HL-60/S4 (cell line): ENCODE measurements at regions not wholly inside any gene's neighbourhood (a gene's known extent, or its start where the extent isn't known, plus 50 kb on each side); places are given as distances from the start of the nearest gene placed in this dataset.
"Not testable (repeated sequence)": the region's sequence is repeated elsewhere in the genome, so short reads cannot be mapped to it uniquely, and the experiment has no call there.

Experiments
- in situ Hi-C: fragments of 300-500 bp; cut with MboI; formaldehyde crosslinking; loops from 2 replicates; pipeline ENCODE4 v1.14.3; 2022; ENCODE audit warnings: low sequenced_read_pairs

DNA sequence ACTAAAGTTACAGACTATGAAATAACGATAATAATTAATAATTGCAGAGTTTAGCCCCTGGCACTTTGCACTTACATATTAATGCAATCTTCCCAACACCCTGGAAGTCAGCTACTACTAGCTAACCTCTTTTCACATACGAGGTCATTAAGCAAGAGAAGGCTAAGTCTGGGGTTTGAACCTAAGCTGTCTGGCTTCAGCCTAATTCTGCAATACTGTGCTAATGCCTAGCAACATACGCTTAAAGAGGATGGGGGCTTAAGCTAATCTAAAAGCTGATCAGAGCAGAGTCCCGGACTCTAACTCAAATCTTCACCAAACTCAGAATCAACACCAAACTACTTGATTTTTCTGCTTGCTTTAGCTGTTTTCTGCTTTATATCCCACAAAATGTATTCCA is 168.7 kb upstream of the GNAI1 start:
- in situ Hi-C loops = no loop called here

DNA sequence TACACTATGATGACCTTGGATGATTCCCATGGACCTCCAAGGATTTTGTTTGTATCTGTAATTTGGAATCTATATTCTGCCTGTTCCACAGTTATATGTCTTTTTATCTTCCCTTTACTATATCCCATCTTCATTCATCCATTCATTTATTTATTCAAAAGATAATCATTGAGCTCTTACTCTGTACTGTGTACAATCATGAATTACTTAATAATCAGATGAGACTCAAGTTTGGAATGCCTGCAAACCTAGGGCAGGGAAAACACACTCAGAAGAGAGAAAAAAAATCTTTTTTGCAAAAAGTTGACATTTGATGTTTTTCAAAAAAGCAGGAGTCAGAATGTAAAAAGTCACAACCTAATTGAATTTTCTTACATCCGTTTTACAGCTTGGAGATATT is 170.2 kb upstream of the GNAI1 start:
- in situ Hi-C loops = no loop called here

DNA sequence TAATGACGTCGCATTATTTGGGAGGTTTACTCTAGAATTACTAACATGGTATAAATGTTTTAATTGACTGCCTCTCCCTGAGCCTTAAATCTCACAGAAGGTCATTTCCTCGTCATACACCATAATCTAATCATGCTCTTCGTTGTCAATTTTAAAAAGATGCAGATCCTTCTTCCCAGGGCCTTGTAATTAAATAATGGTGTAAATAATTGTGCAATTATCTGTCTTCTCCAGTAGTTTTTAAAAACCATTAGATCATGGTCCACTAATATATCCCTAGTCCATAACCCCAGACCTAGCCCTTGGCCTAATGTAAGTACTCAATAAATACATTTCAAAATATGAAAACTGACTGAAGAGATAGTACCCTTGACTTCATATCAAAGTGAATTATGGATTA is 181.5 kb upstream of the GNAI1 start:
- in situ Hi-C loops = no loop called here

DNA sequence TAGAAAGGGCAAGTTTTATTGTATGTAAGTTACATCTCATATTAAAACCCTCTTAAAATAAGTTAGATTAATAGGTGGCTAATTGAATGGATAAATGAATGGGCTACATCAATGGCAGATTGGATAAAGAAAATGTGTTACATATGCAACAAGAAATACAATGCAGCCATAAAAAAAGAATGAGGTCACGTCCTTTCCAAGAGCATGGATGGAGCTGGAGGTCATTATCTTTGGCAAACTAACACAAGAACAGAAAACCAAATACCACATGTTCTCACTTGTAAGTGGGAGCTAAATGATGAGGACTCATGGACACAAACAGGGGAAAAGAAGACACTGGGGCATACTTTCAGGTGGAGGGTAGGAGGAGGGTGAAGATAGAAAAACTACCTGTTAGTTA is 182.2 kb upstream of the GNAI1 start:
- in situ Hi-C loops = no loop called here

DNA sequence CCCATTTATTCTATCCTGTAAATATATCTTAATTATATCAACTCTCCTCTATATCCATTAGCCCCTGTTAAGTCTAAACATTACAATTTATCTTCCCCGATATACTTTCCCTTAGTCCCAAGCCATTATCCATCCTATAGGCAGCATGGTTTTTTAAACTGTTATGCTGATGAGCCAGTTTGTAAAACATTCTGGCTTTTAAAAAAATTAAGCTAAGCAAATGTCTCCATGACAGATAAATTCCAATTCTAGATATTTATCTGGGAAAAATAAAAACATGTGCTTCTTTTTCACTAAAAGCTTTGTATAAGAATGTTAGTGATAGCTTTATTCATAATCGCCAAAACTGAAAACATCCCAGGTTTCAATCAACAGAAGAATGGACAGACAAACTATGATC is 183.2 kb upstream of the GNAI1 start:
- in situ Hi-C loops = no loop called here

DNA sequence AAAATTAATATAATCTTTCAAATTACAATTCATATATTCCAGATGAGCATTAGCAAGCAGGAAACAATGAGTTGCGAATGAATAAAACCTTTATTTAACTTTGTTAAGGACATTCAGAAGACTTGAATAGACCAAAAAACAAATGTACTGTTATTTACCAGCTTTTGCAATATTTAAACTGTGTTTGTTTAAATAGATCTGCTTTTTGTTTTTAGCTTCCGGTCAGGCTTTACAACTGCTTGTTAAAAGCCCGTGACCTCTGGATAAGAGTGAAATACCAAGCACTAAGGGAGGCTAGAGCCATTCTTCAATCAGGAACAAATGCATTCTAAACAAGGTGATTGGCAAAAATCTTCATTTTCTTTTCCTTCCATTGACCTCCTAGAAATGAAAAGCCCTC is 184.9 kb upstream of the GNAI1 start:
- in situ Hi-C loops = no loop called here

DNA sequence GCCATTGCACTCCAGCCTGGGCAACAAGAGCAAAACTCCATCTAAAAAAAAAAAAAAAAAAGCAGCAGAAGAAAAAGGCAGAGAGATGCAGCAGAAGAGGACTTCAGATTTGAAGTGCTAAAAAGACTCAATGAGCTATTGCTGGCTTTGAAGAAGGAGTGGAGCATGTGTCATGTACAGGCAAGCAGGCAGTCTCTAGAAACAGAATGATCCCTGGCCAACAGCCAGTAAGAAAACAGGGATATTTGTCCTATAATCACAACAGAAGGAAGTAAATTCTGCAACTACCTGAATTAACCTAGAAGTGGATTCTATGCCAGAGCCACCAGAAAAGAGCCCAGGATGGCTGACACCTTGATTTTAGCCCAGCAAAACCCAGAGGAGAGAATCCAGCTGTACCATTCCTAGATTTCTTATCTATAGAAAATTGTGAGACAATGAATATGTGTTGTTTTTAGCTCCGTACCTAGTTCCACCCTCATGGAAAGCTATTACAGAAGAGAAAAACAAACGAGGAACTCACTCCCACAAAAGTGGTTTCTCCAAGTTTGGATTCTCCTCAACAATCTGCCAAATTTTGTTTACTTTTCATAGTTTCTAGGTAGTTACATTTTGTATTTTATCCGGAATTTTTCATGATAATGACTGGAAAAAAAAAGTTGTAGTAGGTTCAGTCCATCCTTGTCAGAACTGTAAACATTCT is 198.2 kb upstream of the GNAI1 start:
- in situ Hi-C loops = no loop called here

DNA sequence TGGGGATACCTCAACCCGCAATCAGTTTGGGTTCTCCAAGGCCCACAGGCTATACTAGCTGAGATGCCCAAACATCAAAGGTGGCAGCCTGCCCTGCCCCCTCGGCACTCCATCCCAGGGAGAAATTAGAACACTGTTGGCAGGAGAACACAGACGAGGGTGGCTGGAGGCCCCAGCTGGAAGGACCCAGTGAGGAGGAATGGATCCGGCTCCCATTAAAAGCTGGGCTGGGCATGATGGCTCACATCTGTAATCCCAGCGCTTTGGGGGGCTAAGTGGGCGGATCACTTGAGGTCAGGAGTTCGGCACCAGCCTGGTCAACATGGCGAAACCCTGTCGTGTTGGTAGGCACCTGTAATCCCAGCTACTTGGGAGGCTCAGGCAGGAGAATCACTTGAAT is 199.9 kb upstream of the GNAI1 start:
- in situ Hi-C loops = no loop called here

DNA sequence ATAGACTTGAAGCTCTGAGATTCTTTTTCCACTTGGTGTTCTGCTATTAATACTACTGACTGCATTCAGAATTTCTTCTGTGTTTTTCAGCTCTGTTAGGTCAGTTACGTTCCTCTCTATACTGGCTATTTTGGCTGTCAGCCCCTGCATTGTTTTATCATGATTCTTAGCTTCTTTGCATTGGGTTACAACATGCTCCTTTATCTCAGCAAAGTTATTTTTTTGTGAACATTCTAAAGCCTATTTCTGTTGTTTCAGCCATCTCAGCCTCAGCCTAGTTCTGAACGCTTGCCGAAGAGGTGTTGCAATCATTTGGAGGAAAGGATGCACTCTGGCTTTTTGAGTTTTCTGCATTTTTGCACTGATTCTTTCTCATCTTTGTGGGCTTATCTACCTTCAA is 201.5 kb upstream of the GNAI1 start:
- in situ Hi-C loops = no loop called here

DNA sequence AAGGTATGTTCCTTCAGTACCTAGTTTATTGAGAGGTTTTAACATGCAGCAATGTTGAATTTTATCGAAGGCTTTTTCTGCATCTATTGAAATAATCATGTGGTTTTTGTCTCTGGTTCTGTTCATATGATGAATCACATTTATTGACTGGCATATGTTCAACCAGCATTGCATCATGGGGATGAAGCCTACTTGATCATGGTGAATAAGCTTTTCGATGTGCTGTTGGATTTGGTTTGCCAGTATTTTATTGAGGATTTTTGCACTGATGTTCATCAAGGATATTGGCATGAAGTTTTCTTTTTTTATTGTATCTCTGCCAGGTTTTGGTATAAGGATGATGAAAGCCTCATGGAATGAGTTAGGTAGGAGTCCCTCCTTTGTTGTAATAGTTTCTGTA is 204.0 kb upstream of the GNAI1 start:
- in situ Hi-C loops = no loop called here

DNA sequence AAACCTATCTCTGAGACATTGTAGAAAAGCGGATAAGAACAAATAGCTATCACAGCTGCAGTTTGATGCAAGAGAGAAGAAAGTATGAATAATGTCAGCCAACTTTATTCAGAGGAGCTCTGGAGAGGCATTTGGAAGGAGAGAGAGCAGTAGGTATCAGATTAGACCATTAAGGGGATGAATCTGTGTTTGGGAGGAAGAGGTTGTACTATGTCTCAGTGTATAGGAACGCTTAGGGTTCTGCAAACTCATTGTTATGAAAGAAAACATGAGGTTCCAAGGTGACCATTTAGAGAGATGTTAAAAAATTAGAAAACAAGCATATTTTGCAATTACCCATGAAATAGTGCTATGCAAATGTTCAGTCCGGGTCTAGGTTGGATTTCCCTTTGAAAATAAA is 207.5 kb upstream of the GNAI1 start:
- in situ Hi-C loops = no loop called here

DNA sequence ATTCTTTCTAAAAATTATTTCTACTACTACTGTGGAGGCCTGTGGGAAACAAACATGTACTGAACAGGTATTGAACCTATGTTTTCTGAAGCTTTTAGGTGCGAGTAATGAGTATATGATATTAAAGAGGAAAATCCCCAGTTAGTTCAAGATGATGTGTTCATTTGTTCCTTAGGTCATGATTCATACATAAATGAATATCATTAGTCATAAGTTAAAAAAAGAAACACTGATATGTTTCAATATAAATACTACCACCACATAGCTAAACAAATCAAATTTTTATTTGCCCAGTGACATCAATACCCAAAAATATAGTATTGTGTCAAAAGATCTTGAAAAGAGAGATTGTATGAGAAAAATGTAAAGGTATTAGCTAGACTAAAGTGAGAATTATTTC is 210.7 kb upstream of the GNAI1 start:
- in situ Hi-C loops = no loop called here

DNA sequence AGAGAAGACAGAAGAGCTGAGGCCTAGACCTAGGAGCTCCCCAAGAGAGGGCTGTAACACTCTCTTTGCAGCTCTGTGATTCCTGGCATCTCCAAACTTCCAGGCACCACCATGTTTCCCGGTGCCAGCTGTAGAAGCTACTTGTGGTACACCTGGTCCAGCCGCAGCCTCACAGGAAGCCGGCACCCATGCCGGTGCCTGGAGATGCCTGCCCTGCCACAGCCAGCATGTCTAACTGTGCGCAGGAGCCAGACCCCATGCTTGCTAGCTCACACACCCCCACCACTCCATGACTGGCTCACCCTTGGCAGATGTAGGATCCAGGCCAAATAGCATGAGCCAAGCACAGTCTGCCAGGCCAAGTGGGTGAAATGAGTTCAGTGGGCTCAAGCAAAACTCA is 211.7 kb upstream of the GNAI1 start:
- in situ Hi-C loops = no loop called here

DNA sequence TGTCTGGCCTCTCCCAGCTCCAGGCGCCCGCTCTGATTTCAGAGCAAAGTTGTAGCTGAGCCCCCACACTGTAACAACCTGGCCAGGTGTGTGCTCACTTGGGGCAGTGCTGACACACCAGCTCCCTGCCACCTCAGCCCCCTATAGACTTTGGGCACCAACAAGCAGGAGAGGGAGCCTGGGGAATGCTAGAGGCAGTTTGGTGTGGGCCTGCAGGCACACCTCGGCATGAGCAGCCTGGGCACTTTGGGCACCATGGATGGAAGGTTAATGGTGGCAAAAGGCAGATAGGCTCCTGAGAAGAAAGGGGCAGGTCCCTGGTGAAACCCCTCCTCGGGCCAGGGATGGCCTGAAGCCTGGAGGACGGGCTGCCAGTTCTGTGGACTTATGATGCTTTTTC is 212.7 kb upstream of the GNAI1 start:
- in situ Hi-C loops = no loop called here

DNA sequence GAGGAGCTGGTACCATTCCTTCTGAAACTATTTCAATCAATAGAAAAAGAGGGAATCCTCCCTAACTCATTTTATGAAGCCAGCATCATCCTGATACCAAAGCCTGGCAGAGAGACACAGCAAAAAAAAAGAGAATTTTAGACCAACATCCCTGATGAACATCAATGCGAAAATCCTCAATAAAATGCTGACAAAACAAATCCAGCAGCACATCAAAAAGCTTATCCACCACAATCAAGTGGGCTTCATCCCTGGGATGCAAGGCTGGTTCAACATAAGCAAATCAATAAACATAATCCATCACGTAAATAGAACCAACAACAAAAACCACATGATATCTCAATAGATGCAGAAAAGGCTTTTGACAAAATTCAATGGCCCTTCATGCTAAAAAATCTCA is 216.0 kb upstream of the GNAI1 start:
- in situ Hi-C loops = not testable (repeated sequence)

DNA sequence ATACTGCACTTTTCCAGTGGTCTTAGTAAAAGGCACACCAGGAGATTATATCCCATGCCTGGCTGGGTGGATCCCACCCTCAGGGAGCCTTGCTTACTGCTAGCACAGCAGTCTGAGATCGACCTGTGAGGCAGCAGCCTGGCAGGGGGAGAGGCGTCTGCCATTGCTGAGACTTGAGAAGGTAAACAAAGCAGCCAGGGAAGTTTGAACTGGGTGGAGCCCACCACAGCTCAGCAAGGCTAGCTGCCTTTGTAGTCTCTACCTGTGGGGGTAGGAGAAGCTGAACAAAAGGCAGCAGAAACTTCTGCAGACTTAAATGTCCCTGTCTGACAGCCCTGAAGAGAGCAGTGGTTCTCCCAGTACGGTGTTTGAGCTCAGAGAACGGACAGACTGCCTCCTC is 219.3 kb upstream of the GNAI1 start:
- in situ Hi-C loops = not testable (repeated sequence)

DNA sequence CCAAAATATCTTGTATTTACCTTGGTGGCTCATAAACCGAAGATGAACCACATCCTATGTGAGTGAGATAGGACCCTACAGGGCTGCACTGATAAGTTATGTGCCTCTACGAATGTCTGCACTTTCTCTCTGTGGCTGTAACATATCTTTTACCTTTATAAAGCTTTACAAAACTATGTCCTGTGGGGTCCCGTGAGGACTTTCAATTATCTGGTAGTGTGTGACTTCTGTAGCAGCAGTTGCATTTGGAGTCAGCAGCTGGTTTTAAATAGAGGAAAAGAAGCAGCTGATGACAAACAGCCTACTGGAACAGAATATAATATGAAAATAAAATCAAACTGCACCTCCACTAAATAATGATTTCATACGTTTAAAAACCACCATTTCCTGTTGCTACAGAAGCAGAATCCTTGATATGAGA is 222.4 kb upstream of the GNAI1 start:
- in situ Hi-C loops = no loop called here

DNA sequence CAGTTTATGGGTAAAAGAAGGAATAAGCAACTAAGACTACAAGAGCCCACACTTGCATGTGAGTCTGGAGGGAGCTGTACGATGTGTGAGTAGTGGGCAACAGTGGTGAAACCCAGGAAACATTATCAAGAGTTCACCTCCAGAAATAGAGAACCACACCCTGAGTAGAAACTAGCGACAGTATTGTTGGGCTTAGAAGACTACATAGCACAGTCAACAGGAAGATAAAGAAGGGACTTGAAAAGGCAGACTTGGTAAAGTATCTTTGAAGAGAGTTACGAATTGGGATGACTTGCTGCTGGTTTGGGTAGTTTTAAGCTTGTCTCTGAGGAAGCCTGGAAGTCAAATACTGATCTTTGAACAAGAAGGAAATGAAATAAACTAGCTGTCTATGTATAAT is 223.2 kb upstream of the GNAI1 start:
- in situ Hi-C loops = no loop called here

DNA sequence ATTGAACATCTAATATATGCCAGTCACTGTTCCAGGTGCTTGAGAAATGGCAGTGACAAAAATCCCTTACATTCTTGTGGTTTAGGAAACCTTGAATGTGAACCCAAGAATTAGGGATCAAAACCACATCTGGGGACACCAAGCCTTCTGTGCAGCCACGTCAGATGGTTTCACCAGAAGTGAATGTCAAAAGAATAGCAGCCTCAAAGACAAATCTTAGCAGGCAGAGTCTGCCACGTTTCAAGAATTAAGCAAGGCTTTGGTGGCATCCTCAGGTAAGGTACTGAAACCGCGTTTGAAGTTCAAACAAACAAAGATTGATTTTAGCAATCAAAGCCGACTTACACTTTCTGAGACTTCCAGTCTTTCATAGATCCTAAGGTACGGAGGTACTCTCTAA is 225.5 kb upstream of the GNAI1 start:
- in situ Hi-C loops = no loop called here

DNA sequence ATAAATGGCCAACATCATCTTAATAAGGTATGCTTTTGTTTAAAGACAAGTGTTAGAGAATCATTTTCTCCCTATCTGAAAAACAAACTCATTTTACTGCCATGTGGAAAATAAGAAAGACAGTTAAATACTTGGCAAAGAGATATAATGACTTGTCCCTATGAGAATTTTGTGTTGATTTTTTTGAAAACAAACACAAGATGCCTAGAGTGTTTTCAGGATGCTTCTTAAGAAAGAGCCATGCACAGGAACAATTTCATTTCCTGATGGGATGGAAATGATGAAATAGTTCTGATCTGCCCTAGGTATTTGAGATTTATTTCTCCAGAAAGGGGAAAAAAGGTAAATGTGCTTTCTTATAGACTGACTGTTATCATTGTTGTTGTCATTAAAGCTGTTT is 237.5 kb upstream of the GNAI1 start:
- in situ Hi-C loops = no loop called here

DNA sequence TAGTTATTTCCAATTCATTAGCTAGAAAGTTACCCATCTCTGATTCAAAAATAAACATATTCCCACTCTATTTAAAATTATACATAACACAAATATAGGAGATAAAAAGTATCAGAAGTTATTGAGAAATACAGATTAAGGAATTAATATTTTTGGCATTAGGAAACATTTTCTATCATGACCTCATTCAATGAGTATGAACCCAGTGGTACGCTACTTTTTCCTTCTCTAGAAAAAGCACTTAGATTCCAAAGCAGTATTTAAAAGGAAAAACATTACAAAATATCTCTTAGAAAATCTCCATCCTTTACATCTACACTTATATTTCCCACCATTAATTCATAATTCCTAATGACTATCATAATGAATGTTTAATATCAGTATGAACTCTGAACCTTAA is 240.6 kb upstream of the GNAI1 start:
- in situ Hi-C loops = no loop called here

DNA sequence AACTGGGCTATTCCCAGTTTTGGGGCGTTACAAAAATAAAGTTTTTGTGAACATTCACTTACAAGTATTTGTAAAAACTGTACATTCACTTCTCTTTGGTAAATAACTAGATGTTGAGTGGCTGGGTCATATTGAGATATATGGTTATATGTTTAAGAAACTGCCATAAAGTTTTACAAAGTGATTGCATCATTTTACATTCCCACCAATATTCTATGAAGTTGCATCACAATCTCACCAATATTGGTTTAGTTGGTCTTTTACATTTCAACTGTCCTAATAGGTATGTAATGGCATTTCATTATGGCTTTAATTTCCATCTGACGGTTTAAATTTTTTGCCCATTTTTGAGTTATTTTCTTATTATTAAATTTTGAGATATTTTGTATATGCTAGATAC is 251.7 kb upstream of the GNAI1 start:
- in situ Hi-C loops = no loop called here

DNA sequence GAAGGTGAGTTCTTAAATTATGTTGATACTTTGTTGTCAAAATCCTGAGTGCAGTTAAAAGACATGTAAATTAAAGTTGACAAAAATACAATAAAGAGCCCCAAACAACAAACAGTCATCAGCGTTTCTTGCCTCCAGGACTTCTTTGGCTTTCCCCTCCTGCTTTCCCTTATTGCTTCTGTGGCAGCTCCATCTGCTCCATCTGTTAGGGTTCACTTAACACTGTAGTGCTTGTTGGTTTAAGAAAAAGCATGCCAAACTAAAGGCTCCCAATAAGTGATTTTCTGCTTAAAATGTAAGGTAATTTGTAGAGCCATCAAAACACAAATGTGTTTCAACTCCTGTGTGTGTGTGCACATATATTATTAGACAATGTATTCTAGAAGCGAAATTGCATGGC is 254.3 kb upstream of the GNAI1 start:
- in situ Hi-C loops = no loop called here
